ENCODE measurements at regions not wholly inside any gene's neighbourhood (a gene's known extent, or its start where the extent isn't known, plus 50 kb on each side); places are given as distances from the start of the nearest gene placed in this dataset.

DNA sequence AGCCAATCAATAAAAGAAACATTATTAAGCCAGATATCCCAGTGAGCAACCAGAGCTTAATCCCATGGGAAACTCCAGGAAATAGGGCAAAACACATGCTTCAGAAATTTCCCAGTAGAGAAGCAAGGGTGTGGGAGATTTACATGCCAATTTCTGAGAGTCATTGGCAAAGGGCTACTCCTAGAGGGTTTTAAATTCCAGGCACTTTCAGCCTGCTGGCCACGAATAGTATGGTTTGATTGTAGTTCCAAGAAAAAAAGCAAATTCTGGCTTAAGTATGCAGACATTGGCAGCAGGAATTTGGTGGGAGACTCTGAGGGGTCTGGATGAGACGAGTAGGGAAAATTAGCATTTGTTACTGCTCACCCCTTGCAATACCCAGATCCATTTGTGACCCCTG is 402.1 kb upstream of the SUCLG2 start:
- no peak overlapping the region for H3K27ac ChIP-seq
- no peaks in the 10 kb centered on the region for H3K9me3 ChIP-seq
- TF ChIP-seq POLR2A (IDR thresholded peaks at IDR 0.05): no peak
- TF ChIP-seq, protein P1, sequence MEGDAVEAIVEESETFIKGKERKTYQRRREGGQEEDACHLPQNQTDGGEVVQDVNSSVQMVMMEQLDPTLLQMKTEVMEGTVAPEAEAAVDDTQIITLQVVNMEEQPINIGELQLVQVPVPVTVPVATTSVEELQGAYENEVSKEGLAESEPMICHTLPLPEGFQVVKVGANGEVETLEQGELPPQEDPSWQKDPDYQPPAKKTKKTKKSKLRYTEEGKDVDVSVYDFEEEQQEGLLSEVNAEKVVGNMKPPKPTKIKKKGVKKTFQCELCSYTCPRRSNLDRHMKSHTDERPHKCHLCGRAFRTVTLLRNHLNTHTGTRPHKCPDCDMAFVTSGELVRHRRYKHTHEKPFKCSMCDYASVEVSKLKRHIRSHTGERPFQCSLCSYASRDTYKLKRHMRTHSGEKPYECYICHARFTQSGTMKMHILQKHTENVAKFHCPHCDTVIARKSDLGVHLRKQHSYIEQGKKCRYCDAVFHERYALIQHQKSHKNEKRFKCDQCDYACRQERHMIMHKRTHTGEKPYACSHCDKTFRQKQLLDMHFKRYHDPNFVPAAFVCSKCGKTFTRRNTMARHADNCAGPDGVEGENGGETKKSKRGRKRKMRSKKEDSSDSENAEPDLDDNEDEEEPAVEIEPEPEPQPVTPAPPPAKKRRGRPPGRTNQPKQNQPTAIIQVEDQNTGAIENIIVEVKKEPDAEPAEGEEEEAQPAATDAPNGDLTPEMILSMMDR (IDR thresholded peaks at IDR 0.05): no peak
- no peaks in the 10 kb centered on the region for H3K27me3 ChIP-seq
- H3K36me3 ChIP-seq: no peaks in the 10 kb centered on the region
- no peaks in the 10 kb centered on the region for H3K4me1 ChIP-seq
- WGBS, 2 donors: 34 to 56% methylated on average over 2 of the region's 2 CpGs
- H3K4me3 ChIP-seq: no peak overlapping the region
- intact Hi-C loops (cut with DNase I): no loop called here
- no peak for DNase-seq

DNA sequence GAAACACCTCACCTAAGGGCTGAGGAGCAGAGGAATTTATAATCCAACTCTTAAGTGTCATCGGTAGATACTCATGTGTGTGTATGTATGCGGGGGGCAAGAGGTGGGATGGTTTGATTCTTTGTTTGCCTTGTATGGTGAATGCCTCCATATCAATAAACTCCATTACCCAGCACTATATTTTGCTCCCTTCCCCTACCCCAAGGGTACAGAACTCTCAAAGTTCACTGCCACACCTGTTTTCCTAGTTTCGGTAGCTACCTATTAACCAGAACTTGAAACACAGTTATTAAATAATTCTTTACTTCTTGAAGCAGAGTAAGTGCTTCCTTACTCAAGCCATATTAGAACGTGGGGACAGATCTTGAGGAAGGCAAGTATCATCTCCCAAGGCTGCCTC is 400.8 kb upstream of the SUCLG2 start:
- DNase-seq: no peak
- Histone ChIP-seq H3K27me3 (no peaks in the 10 kb centered on the region), H3K4me1 (no peaks in the 10 kb centered on the region), H3K9me3 (no peaks in the 10 kb centered on the region), H3K27ac (no peak overlapping the region), H3K4me3 (no peak overlapping the region), H3K36me3 (no peaks in the 10 kb centered on the region)
- intact Hi-C loops (cut with DNase I): no loop called here
- WGBS, 2 donors: 72 to 91% methylated on average over 4 of the region's 4 CpGs
- TF ChIP-seq, protein P1 (IDR thresholded peaks at IDR 0.05): no peak
- no peak for TF ChIP-seq POLR2A (IDR thresholded peaks at IDR 0.05)

DNA sequence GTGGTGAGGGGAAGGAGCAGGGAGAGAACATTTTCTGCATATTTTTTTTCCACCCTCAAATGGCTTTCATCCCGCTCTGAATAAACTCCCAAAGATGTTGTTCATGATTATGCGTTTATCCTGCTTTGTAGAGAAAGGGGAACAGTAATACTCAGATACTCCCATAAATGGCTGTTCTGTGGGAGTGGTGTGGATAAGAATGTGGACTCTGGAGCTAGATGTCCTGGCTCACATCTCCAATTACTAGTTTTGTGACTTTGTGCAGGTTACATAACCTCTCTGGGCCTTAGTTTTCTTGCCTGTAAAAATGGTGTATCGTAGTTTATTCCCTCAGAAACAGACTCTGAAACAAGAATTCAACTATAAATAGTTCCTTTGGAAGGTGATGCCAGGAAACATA is 395.4 kb upstream of the SUCLG2 start:
- Histone ChIP-seq H3K27me3 (no peaks in the 10 kb centered on the region), H3K4me3 (no peak overlapping the region), H3K36me3 (no peaks in the 10 kb centered on the region), H3K9me3 (no peaks in the 10 kb centered on the region), H3K27ac (no peak overlapping the region), H3K4me1 (no peaks in the 10 kb centered on the region)
- no peak for DNase-seq
- intact Hi-C loops (cut with DNase I): no loop called here
- no peak for TF ChIP-seq POLR2A (IDR thresholded peaks at IDR 0.05)
- TF ChIP-seq, protein P1 (IDR thresholded peaks at IDR 0.05): no peak
- WGBS, 2 donors: 32 to 51% methylated on average over 3 of the region's 3 CpGs

DNA sequence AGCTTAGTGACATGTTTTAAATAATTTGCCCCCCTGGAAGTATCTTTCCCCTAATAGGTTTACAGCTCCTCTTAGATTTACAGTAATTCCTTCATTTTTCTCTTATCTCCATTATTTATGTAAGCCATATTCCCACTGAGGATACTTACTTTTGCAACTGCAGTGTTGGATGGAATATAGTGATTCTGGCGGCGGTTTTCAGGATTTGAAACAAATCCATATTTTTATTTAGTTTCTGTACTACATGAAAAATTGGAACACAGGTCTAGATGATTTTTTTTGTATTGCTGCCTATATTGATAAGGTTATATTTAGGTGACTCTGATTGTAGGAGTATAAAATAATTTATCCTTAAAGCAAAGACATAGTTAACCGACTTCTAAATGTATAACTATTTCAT is 391.6 kb upstream of the SUCLG2 start:
- intact Hi-C loops (cut with DNase I): no loop called here
- Histone ChIP-seq H3K27me3 (no peaks in the 10 kb centered on the region), H3K4me3 (no peak overlapping the region), H3K36me3 (no peaks in the 10 kb centered on the region), H3K27ac (no peak overlapping the region), H3K4me1 (no peaks in the 10 kb centered on the region), H3K9me3 (no peaks in the 10 kb centered on the region)
- 82 to 85% methylated on average over 3 of the region's 3 CpGs for WGBS, 2 donors
- no peak for TF ChIP-seq POLR2A (IDR thresholded peaks at IDR 0.05)
- TF ChIP-seq, protein P1 (IDR thresholded peaks at IDR 0.05): no peak
- no peak for DNase-seq

DNA sequence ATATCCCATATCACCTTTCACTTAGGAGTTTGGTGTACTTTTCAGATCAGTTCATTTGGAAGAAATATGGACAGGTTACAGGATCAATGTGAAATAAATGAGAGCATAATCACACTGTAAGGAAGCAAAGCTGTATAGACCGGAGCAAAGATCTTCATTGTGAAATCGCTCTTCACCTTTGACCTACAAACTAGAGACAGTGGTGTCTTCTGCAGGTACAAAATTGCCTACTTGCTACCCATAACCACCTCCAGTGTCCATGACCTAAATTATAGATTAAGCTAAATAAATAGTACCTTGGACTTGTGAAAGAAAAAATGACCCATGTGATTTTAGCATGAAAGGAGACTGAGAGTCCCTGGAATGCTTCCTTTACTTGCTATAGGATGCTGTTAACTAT is 379.5 kb upstream of the SUCLG2 start:
- no peaks in the 10 kb centered on the region for H3K4me1 ChIP-seq
- DNase-seq: no peak
- no peaks in the 10 kb centered on the region for H3K9me3 ChIP-seq
- H3K27me3 ChIP-seq: no peaks in the 10 kb centered on the region
- no peak for TF ChIP-seq POLR2A (IDR thresholded peaks at IDR 0.05)
- TF ChIP-seq, protein P1 (IDR thresholded peaks at IDR 0.05): no peak
- H3K4me3 ChIP-seq: no peak overlapping the region
- WGBS, 2 donors: 85 to 89% methylated on average over 2 of the region's 2 CpGs
- no peaks in the 10 kb centered on the region for H3K36me3 ChIP-seq
- intact Hi-C loops (cut with DNase I): no loop called here
- no peak overlapping the region for H3K27ac ChIP-seq
